NOMO-1 treated with dmso at 0.1 percent for 144 hours (cell line): ENCODE measurements at regions not wholly inside any gene's neighbourhood (a gene's known extent, or its start where the extent isn't known, plus 50 kb on each side); places are given as distances from the start of the nearest gene placed in this dataset.
"Not testable (repeated sequence)": the region's sequence is repeated elsewhere in the genome, so short reads cannot be mapped to it uniquely, and the experiment has no call there.

Source experiments
- DNase-seq: peaks from one replicate; lab custom pipeline; 2025; ENCODE audit not compliant: unreplicated experiment; lab: John Stamatoyannopoulos, UW

DNA sequence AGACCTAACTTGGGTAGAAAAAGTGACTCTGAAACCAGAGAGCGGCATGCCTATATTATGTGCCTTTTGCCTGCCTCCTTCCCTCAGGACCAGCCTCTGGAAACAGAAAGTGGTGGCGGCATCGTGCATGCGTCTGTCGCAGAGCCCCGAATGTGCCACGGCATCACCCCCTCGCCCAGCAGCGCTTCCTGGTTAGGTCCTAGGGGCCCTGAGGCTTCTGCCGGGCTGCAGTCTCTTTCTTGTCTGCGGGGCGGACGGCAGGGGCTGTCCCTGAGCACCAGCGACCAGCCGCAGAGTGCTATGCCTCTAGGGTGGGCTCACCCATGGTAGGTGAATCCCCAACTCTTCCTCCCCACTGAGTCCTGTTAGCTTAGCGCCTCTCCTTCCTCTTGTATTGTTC lies 68.7 kb downstream of the VSIG4 start:
- DNase-seq = no peak

DNA sequence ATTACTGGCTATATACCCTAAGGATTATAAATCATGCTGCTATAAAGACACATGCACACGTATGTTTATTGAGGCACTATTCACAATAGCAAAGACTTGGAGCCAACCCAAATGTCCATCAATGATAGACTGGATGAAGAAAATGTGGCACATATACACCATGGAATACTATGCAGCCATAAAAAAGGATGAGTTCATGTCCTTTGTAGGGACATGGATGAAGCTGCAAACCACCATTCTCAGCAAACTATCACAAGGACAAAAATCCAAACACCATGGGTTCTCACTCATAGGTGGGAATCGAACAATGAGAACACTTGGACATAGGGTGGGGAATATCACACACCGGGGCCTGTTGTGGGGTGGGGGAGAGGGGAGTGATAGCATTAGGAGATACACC lies 72.7 kb downstream of the VSIG4 start:
- not testable (repeated sequence) for DNase-seq

DNA sequence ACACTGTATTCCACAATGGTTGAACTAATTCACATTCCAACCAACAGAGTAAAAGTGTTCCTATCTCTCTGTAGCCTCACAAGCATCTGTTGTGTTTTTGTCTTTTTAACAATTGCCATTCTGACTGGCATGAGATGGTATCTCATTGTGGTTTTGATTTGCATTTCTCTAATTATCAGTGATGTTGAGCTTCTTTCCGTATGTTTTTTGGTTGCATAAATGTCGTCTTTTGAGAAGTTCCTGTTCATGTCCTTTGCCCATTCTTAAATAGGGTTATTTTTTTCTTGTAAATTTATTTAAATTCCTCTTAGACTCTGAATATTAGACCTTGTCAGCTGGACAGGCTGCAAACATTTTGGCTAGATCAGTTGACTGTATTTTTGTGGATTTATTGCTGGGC lies 78.2 kb downstream of the VSIG4 start:
- no peak for DNase-seq

DNA sequence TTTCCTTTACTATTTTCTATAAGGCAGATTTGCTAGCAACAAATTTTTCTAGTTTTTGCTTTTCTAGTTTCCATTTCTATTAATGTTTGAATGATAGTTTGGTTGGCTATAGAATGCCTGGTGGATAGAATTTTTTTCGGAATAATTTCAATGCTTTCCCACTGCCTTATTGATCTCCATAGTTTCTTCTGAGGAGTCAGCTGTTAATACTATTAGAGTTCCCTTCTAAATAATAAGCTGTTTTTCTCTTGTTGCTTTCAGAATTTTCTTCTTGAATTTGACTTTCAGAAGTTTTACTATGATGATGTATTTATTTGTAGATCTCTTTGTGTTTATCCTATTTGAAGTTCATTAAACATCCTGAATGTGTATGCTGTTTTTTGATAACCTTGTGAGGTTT lies 91.8 kb downstream of the VSIG4 start:
- no peak for DNase-seq

DNA sequence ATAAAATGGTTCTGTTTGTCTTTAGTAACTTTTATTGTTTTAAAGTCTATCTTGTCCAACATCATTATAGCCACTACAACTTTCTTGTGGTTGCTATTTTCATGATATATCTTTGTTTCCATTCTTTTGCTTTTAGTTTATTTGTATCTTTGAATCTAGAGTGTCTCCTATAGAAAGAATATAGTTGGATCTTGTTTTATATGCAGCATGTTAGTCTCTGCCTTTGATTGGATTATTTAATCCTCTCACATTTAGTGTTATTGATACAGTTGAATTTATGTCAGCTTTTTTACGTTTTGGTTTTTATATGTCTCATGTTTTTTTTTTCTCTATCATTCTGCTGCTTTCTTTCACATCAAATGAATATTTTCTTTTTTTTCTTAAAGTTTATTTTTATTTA lies 98.1 kb downstream of the VSIG4 start:
- no peak for DNase-seq

DNA sequence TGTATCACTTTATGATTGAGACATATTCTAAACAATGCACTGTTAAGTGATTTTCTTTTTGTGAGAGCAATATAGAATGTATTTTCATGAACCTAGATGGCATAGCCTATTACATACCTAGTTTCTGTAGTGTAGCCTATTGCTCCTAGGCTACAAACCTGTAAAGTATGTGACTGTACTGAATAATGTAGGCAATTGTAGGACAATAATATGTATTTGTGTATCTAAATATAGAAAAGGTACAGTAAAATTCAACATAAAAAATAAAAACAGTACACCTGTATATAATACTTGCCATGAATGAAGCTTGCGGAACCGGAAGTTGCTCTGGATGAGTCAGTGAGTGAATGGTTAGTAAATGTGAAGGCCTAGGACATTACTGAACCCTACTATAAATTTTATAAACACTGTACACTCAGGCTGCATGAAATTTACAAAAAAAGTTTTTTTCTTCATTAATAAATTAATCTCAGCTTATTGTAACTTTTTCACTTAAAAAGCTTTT lies 106.7 kb downstream of the VSIG4 start:
- no peak for DNase-seq

DNA sequence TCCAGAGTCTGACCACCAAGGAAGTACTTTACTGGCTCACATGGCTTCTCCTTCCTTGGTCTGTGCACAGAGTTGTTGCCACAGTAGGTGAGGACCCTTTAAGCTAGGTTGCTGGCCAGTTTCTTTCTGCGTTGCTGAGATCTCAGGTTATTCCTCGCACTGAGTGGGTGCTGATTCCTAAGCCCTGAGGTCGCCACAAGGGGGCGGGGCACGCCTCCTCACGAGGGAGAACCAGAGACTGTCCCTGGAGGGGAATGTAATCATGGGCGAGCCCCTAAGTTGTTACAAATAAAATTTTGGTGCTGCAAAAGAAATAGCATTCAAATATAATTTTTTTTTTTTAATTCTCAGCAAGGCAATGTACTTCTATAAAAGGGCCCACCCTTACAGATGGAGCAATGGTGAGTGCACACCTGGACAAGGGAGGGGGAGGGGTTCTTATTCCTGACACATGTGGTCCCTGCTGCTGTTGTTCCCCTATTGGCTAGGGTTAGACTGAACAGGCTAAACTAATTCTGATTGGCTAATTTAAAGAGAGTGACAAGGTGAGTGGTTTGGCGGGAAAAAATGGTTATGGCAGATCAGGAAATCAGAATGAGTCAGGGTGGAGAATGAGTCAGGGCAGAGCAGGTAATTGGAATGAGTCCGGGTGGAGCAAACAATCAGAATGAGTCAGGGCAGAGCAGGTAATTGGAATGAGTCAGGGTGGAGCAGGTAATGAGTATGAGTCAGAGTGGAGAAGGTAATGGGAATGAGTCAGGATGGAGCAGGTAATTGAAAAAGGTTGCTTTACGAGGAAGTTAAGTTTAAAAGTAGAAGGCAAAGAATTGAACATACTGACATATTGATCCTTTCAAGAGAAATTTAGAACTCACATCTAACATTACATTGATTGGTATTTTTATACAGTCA lies 107.5 kb downstream of the VSIG4 start:
- no peak for DNase-seq

DNA sequence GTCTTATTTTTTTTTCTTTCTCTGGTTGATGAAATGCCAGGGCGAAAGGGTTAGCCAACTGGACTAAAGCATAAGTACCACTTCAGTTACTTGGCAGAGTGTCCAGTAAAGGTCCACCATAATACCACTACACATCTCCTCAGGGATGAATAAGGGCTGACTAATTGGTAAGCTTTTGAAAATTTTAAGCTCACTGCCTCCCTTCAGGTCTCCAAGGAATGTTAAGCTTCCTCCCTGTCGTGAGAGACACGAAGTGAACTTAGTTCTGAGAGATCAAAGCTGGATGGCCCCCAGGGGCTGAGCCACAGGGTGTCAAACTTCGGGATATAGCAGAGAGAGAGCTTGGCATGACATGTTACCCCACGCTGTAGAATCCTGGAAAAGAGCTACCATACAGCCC lies 111.4 kb downstream of the VSIG4 start:
- DNase-seq = no peak

DNA sequence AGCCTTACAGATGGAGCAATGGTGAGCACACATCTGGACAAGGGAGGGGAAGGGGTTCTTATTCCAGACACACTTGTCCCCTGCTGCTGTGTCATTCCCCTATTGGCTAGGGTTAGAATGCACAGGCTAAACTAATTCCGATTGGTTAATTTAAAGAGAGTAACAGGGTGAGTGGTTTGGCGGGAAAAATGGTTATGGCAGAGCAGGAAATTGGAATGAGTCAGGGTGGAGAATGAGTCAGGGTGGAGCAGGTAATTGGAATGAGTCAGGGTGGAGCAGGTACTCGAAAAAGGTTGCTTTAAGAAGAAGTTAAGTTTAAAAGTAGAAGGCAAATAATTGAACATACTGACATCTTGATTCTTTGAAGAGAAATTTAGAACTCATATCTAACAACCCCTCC lies 112.5 kb downstream of the VSIG4 start:
- DNase-seq = not testable (repeated sequence)

DNA sequence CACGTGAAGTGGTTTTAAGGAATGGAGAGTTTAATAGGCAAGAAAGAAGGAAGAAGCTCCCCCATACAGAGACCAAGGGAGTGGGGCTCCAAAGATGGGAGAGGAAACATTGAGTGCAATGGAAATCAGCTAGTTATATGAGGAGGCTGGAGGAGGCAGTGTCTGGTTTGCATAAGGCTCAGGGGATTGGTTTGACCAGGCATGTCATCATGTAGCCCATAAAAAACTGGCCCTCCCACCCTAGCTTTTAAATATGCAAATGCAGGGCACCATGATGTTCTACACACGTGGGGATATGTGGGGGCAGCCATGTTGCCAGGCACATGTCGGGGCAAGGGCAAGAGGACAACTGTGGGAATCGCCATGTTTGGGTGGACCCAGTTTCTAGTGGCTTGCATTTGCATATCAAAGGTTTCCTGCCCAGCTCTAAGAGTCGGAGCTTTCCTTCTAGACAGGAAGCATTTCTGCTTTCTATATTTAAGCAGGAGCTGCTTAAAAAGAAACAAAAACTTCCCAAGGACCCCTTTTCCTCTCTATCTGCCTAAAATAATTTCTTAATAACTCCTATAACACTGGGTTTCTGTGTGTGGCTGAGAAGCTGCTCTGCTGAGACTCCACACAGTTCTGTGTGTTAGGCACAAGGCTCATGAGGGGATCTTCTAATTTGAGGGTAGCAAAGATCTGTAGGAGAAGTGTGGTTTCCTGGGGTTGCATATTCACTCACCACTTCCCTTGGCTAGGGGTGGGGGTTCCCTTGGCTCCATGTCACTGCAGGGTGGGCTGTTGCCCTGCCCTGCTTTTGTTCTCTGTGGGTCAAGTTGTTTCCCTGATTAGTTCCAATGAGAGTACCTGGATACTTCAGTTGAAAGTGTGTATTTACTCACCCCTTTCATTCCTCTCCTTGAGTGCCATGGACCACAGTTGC lies 113.5 kb downstream of the VSIG4 start:
- DNase-seq = peak; percentile 35

DNA sequence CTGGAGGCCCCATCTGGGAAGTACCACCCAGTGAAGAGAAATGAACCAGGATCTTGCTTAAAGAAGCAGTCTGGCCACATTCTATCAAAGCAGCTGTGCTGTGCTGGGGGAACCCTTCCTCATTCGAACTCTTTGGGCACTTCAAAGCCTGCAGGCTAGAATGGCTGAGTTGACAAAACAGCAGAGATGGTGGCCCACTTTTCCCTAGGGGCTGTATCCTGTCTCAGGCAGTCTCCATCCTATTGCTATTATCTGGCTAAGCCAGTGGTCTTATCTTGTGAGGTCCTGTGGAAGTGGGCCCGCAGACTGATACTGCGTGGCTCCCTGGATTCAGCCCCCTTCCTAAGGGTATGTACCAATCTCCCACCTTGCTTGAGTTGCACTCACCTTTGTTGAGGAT lies 114.3 kb downstream of the VSIG4 start:
- DNase-seq = no peak

DNA sequence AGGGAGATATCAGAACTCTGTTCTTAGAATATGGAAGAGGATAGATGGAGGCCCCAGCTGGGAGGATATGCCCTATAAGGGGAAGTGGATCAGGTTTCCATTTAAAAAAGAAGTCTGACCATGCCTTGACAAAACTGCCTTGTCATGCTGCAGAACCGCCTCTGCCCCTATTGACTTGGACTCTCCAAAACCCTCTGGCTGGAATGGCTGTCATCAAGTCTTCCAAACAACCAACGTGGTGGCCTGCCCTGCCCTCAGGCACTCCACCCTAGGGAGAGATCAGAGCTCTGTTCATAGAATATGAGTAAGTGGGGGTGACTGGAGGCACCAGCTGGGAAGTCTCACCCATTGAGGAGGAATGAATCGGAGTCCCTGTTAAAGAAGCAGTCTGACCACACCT lies 114.9 kb downstream of the VSIG4 start:
- no peak for DNase-seq

DNA sequence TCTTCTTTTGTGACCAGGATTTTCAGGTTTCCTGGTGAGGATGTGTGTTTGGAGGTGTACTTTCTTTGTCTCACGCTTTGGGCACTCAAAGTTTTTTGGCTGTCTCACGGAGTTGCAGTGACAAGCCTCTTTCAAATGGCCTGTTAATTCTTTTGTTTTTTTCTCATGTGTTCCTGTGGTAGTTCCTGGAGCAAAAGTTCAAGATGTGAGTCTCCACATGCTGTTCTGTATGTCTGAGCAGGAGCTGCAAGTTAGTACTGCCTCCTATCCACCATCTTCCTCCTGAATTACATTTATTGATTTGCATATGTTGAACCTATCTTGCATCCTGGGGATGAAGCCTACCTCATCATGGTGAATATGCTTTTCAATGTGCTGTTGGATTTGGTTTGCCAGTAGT lies 118.5 kb downstream of the VSIG4 start:
- no peak for DNase-seq

DNA sequence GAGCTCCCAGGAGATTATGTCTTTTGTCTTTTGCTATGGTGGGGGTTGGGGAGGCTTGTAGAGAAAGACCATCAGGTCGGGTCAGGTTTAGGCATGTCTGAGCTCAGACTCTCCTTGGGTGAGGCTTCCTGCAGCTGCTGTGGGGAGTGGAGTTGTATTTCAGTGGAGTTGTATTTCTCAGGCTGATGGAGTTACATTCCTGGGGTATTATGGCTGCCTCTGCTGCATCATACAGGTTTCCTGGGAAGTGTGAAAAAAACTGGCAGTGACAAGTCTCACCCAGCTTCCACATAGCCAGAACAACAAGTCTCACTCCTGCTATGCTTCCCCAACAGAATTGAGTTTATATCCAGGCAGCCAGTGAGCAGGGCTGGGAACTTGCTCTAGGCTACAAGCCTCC lies 119.3 kb downstream of the VSIG4 start:
- DNase-seq = no peak

DNA sequence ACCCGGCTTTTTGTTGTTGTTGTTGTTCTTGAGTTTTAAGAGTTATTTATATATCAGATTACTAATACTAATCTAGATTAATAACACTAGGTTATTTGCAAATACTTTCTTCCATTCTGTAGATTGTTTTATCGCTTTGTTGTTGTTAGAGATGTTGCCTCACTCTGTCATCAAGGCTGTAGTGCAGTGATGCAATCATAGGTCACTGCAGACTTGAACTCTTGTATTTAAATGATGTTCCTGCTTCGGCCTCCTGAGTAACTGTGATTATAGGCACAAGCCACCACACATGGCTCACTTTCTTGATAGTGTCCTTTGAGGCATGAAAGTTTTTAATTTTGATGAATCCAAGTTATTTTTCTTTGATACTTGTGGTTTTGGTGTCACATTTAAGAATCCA lies 129.0 kb downstream of the VSIG4 start:
- DNase-seq = no peak

DNA sequence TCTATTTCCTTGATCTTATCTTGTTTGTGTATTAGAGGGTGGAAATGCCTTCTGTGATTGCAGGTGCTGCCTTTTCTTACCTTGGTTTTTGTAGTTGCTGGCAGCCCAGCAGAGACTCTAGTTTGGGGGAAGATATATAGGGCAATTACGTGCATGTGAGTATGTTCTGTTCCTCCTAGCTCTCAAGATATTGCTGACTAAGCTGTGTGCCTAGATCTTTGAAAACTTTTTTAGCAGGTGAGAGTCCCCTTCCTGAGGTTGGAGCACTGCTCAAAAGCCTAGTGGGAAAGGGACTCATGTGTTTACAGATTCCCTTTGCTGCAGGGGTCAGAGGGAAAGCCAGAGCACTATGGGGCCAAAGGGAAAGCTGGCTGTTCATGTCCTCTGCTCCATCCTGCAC lies 136.1 kb downstream of the VSIG4 start:
- no peak for DNase-seq

DNA sequence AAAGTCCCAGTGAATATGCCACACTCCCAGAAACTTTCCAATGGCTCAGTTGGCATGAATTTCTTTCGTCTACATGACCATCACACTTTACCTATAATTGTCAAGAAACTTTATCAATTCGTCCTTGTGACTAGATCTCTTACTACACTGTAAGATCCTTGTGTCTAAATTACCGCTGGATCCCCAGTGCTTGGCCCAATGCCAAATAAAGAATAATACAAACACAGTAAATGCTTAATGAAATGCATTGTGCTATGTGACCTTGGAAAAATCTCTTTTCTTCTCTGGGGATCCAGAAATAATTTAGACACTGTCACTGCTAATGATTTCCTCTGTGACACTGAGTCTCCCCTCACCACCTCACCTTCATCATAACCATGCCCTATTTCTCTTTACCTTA lies 137.9 kb downstream of the VSIG4 start:
- no peak for DNase-seq

DNA sequence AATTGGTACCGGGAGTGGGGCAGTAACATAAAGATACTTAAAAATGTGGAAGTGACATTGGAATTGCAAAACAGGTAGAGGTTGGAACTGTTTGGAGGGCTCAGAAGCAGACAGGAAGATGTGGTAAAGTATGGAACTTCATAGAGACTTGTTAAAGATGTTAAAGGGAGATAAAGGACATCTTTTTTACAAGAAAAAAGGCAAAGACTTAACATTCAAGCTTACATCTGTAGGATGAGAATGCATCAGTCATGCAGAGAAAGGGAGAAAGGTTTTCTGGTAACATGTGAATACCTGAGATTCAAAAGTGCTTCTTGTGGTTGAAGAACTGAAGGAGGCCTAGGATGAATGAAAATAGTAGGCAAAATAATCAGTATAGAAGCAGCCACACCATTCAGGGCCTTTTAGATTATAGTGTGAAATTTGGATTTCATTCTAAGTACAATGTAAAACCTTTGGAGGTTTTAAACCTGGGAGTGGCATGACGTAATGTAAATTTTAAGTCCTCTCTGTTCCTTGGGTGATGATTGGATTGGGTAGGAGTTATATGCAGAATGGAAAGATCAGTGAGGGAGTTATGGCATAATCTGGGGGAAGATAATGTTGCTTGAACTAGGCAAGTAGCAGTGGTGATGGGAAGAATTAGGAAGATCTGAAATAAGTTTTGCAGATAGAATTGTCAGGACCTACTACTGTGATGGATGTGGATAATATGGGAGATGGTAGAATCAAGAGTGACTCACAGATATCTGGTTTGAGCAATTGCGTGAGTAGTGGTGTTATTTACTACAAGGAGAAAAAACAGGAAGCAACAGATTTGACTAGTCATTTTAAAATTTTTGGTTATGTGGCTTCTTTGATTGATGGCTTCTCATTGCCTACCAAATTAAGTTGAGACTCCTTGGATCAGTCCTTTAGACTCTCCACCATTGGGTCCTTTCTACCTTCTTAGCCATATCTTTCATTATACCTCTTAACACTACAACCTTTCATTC lies 138.7 kb downstream of the VSIG4 start:
- DNase-seq = no peak

DNA sequence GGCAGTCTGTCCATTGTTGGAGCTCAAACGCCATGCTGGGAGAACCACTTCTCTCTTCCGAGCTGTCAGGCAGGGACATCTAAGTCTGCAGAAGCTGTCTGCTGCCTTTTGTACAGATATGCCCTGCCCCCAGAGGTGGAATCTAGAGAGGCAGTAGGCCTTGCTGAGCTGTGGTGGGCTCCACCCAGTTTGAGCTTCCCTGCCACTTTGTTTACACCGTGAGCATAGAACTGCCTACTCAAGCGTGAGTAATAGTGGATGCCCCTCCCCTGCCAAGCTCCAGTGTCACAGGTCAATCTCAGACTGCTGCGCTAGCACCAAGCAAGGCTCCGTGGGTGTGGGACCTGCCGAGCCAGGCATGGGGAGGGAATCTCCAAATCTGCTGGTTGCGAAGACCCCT lies 145.7 kb downstream of the VSIG4 start:
- no peak for DNase-seq

DNA sequence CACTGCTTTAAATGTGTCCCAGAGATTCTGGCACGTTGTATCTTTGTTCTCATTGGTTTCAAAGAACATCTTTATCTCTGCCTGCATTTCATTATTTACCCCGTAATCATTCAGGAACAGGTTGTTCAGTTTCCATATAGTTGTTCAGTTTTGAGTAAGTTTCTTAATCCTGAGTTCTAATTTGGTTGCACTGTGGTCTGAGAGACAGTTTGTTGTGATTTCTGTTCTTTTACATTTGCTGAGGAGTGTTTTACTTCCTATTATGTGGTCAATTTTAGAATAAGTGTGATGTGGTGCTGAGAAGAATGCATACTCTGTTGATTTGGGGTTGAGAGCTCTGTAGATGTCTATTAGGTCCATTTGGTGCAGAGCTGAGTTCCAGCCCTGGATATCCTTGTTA lies 148.1 kb downstream of the VSIG4 start:
- DNase-seq = not testable (repeated sequence)

DNA sequence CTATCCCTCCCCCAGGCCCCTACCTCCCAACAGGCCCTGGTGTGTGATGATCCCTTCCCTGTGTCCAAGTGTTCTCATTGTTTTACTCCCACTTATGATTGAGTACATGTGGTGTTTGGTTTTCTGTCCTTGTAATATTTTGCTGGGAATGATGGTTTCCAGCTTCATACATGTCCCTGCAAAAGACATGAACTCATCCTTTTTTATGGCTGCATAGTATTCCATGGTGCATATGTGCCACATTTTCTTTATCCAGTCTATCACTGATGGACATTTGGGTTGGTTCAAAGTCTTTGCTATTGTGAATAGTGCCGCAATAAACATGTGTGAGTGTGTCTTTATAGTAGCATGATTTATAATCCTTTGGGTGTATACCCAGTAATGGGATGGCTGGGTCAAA lies 151.7 kb downstream of the VSIG4 start:
- DNase-seq = not testable (repeated sequence)
